ENCODE measurements at regions not wholly inside any gene's neighbourhood (a gene's known extent, or its start where the extent isn't known, plus 50 kb on each side); places are given as distances from the start of the nearest gene placed in this dataset.

DNA sequence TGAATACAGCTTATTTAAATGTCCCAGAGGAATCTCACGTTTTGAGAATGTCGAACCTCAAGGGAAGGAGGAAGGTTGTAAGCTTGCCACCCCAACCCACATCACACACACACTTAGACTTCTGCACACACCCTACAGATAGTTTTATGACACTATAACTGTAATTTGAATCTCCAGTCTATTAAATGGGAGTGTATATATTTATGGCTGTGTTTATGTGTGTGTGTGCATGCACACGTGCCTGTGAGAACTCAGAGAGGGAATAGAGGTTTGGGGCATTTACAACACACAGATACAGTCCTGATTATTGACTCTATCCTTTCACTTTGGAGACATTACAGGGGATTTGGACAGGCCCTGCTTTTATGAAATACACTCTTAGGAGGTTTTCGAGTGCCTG is 171.5 kb upstream of the MAF start:
- TF ChIP-seq CTCF (IDR thresholded peaks at IDR 0.05) (no peak), POLR2A (IDR thresholded peaks at IDR 0.05) (no peak)
